ENCODE measurements at regions not wholly inside any gene's neighbourhood (a gene's known extent, or its start where the extent isn't known, plus 50 kb on each side); places are given as distances from the start of the nearest gene placed in this dataset.
A peak's percentile ranks its signal among the peaks of the same experiment; 100 is the strongest.

DNA sequence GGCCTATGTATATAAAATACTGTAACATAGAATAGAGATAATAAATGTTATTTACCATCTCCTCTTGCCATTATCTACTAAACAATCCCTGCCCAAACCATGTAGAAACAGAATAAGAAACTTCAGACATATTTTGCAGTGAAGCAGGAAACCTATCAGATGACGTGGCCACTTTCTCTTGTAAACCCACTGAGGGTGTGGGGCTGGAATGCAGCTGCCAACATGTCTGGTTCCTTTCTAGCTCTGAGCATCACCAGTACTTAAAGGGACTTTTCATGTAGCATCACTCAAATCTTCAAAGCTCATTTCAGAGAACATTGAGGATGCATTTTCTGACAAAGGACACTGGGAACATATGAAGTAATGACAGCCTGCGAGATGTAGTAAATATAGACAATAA is 251.8 kb downstream of the LPIN1 start:
- H3K36me3 ChIP-seq (ENCODE audit: insufficient read depth, low read length) = no peaks in the 10 kb centered on the region
- ATAC-seq (ENCODE audit: insufficient read depth, low read depth) (peak; percentile 90), DNase-seq (peak; percentile 56)
- H3K27ac ChIP-seq (ENCODE audit: low read length) = no peak overlapping the region
- H3K9ac ChIP-seq (ENCODE audit: low read depth, low read length) = no peak overlapping the region
- H3K27me3 ChIP-seq (ENCODE audit: insufficient read depth, low read length, poor library complexity) = no peaks in the 10 kb centered on the region
- no peak for TF ChIP-seq EZH2 (IDR thresholded peaks at IDR 0.05; ENCODE audit: borderline replicate concordance, low read depth, low read length, severe bottlenecking)
- TF ChIP-seq, protein P1, sequence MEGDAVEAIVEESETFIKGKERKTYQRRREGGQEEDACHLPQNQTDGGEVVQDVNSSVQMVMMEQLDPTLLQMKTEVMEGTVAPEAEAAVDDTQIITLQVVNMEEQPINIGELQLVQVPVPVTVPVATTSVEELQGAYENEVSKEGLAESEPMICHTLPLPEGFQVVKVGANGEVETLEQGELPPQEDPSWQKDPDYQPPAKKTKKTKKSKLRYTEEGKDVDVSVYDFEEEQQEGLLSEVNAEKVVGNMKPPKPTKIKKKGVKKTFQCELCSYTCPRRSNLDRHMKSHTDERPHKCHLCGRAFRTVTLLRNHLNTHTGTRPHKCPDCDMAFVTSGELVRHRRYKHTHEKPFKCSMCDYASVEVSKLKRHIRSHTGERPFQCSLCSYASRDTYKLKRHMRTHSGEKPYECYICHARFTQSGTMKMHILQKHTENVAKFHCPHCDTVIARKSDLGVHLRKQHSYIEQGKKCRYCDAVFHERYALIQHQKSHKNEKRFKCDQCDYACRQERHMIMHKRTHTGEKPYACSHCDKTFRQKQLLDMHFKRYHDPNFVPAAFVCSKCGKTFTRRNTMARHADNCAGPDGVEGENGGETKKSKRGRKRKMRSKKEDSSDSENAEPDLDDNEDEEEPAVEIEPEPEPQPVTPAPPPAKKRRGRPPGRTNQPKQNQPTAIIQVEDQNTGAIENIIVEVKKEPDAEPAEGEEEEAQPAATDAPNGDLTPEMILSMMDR (IDR thresholded peaks at IDR 0.05; ENCODE audit: borderline replicate concordance, extremely low read depth, low read length, poor library complexity, severe bottlenecking) = no peak
- H3K4me2 ChIP-seq (ENCODE audit: insufficient read depth, low read length) = no peak overlapping the region
- H3K9me3 ChIP-seq (ENCODE audit: insufficient read depth, low read length, severe bottlenecking) = no peaks in the 10 kb centered on the region
- H3K4me3 ChIP-seq (ENCODE audit: low read depth in 1 of 2, low read length in 2 of 2) = no peak overlapping the region
- H3K4me1 ChIP-seq (ENCODE audit: insufficient read depth, low read length) = peaks cover 14% of the 10 kb centered on the region
- no peak overlapping the region for H2AFZ ChIP-seq (ENCODE audit: low read depth, low read length)
- H3K79me2 ChIP-seq (ENCODE audit: insufficient read depth, low read length) = no peaks in the 10 kb centered on the region
- no peaks in the 10 kb centered on the region for H4K20me1 ChIP-seq (ENCODE audit: insufficient read depth, low read length)

DNA sequence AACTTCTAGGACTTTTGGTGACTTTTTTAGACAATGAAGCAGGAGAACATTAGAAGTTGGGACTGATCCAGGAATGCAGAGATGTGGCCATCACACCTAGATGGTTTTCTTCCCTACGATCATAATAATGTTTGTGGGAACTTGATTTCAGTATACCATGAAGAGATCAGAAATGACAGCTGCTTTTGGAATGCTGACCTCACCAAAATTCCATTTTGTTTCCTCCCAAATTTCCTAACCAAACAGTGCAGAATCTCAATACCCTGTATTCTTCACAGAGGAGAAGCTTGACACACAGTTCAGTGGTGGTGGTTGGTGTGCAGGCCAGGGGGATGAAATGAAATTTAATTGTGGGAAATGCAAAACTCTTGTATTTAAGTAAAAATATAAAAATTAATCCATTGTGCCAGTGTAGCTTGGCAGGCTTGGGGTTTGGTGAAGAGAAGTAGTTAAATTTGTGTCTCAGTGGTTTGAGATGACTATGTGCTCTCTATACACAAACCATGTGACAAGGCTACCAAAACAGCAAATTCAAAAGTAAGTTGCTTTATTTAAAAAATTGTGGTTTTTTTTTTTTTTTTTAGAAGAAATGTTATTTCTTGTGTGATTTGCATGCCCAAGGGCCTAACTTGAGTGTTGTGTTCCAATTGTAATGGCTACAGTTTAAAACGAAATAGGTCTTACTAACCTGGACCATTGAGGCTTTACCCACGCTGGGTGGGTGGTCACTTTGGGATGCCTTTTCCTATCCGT is 252.4 kb downstream of the LPIN1 start:
- Histone ChIP-seq H3K4me2 (ENCODE audit: insufficient read depth, low read length) (no peak overlapping the region), H3K4me1 (ENCODE audit: insufficient read depth, low read length) (peaks cover 14% of the 10 kb centered on the region), H3K36me3 (ENCODE audit: insufficient read depth, low read length) (no peaks in the 10 kb centered on the region), H3K27me3 (ENCODE audit: insufficient read depth, low read length, poor library complexity) (no peaks in the 10 kb centered on the region), H2AFZ (ENCODE audit: low read depth, low read length) (no peak overlapping the region), H3K4me3 (ENCODE audit: low read depth in 1 of 2, low read length in 2 of 2) (no peak overlapping the region), H4K20me1 (ENCODE audit: insufficient read depth, low read length) (no peaks in the 10 kb centered on the region), H3K9ac (ENCODE audit: low read depth, low read length) (no peak overlapping the region), H3K79me2 (ENCODE audit: insufficient read depth, low read length) (no peaks in the 10 kb centered on the region), H3K9me3 (ENCODE audit: insufficient read depth, low read length, severe bottlenecking) (no peaks in the 10 kb centered on the region), H3K27ac (ENCODE audit: low read length) (no peak overlapping the region)
- DNase-seq (no peak), ATAC-seq (ENCODE audit: insufficient read depth, low read depth) (no peak)
- TF ChIP-seq, protein P1 (IDR thresholded peaks at IDR 0.05; ENCODE audit: borderline replicate concordance, extremely low read depth, low read length, poor library complexity, severe bottlenecking) = no peak
- no peak for TF ChIP-seq EZH2 (IDR thresholded peaks at IDR 0.05; ENCODE audit: borderline replicate concordance, low read depth, low read length, severe bottlenecking)

DNA sequence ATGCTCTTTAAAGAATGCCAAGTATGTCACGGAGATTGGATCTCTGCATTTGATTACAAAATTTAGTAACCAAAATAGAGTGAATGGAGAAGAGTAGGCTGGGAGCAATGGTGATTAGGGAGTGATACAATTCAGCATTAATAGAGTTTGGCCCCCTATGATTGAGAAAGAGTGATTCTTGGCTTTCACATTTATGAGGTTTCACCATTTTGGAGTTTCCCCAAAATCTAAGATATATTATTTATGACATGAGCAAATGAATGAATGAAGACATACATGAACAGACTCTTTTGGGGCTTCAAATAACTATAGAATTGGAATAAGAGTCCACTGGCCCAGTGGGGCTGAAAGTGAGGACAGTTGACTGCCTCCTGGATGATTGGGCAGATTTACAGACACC is 255.2 kb downstream of the LPIN1 start:
- Histone ChIP-seq H3K4me2 (ENCODE audit: insufficient read depth, low read length) (no peak overlapping the region), H3K9me3 (ENCODE audit: insufficient read depth, low read length, severe bottlenecking) (no peaks in the 10 kb centered on the region), H3K9ac (ENCODE audit: low read depth, low read length) (no peak overlapping the region), H3K27me3 (ENCODE audit: insufficient read depth, low read length, poor library complexity) (no peaks in the 10 kb centered on the region), H4K20me1 (ENCODE audit: insufficient read depth, low read length) (no peaks in the 10 kb centered on the region), H3K79me2 (ENCODE audit: insufficient read depth, low read length) (no peaks in the 10 kb centered on the region), H3K4me3 (ENCODE audit: low read depth in 1 of 2, low read length in 2 of 2) (no peak overlapping the region), H3K36me3 (ENCODE audit: insufficient read depth, low read length) (no peaks in the 10 kb centered on the region), H2AFZ (ENCODE audit: low read depth, low read length) (no peak overlapping the region), H3K27ac (ENCODE audit: low read length) (no peak overlapping the region), H3K4me1 (ENCODE audit: insufficient read depth, low read length) (peaks cover 33% of the 10 kb centered on the region)
- DNase-seq = no peak
- no peak for TF ChIP-seq EZH2 (IDR thresholded peaks at IDR 0.05; ENCODE audit: borderline replicate concordance, low read depth, low read length, severe bottlenecking)
- TF ChIP-seq, protein P1 (IDR thresholded peaks at IDR 0.05; ENCODE audit: borderline replicate concordance, extremely low read depth, low read length, poor library complexity, severe bottlenecking) = no peak
- no peak for ATAC-seq (ENCODE audit: insufficient read depth, low read depth)
